Neural progenitor cell (in vitro differentiated cells): ENCODE measurements at regions not wholly inside any gene's neighbourhood (a gene's known extent, or its start where the extent isn't known, plus 50 kb on each side); places are given as distances from the start of the nearest gene placed in this dataset.
A peak's percentile ranks its signal among the peaks of the same experiment; 100 is the strongest.

Experiments used
- DNase-seq: peaks from one replicate; pipeline ENCODE4 v3.0.0-alpha.2; 2016; ENCODE audit warnings: low spot score
- H2AFZ ChIP-seq: fragments of 200-600 bp; sonication (generic); replicated peaks from 2 replicates; pipeline ENCODE4 v1.6.1; 2016; ENCODE audit warnings: antibody characterized with exemption
- H3F3A ChIP-seq: fragments of 200-600 bp; sonication (generic); 2 replicates; pipeline ENCODE4 v1.6.1; 2016; ENCODE audit warnings: antibody characterized with exemption, low read depth
- H3K27ac ChIP-seq: fragments of 200-600 bp; sonication (generic); 2 replicates; pipeline ENCODE4 v1.5.1; 2016; ENCODE audit warnings: mild to moderate bottlenecking
- H3K27me3 ChIP-seq: fragments of 200-600 bp; sonication (generic); 2 replicates; pipeline ENCODE4 v1.6.1; 2016; ENCODE audit warnings: mild to moderate bottlenecking, moderate library complexity
- H3K36me3 ChIP-seq: fragments of 200-600 bp; sonication (generic); 2 replicates; pipeline ENCODE4 v1.5.1; 2016
- H3K4me1 ChIP-seq: fragments of 200-600 bp; sonication (generic); 2 replicates; pipeline ENCODE4 v1.6.1; 2016; ENCODE audit warnings: mixed run types
- H3K4me2 ChIP-seq: fragments of 200-600 bp; sonication (generic); 2 replicates; pipeline ENCODE4 v1.6.1; 2016
- H3K4me3 ChIP-seq: fragments of 200-600 bp; sonication (generic); 2 replicates; pipeline ENCODE4 v1.5.1; 2016
- H3K79me2 ChIP-seq: fragments of 200-600 bp; sonication (generic); 2 replicates; pipeline ENCODE4 v1.6.1; 2016; ENCODE audit warnings: low read depth
- H3K9ac ChIP-seq: fragments of 200-600 bp; sonication (generic); 2 replicates; pipeline ENCODE4 v1.6.1; 2016
- H3K9me3 ChIP-seq: fragments of 200-600 bp; sonication (generic); 2 replicates; pipeline ENCODE4 v1.5.1; 2016; ENCODE audit warnings: low read depth
- H4K20me1 ChIP-seq: fragments of 200-600 bp; sonication (generic); 2 replicates; pipeline ENCODE4 v1.6.1; 2016; ENCODE audit warnings: low read depth
- H3K27ac Mint-ChIP-seq: 3 replicates; pipeline ENCODE4 v1.8.0; 2021; ENCODE audit warnings: mixed read lengths
- H3K27me3 Mint-ChIP-seq: 2 replicates; pipeline ENCODE4 v1.8.0; 2022; ENCODE audit warnings: low read depth, mild to moderate bottlenecking, inconsistent platforms, moderate library complexity, mixed read lengths; ENCODE audit not compliant: insufficient read depth
- H3K36me3 Mint-ChIP-seq: 3 replicates; pipeline ENCODE4 v1.8.0; 2021; ENCODE audit warnings: mixed read lengths
- H3K4me1 Mint-ChIP-seq: 3 replicates; pipeline ENCODE4 v1.8.0; 2021; ENCODE audit warnings: mixed read lengths
- H3K4me3 Mint-ChIP-seq: 3 replicates; pipeline ENCODE4 v1.8.0; 2021; ENCODE audit warnings: mild to moderate bottlenecking, moderate library complexity, mixed read lengths
- H3K9me3 Mint-ChIP-seq: 3 replicates; pipeline ENCODE4 v1.8.0; 2020; ENCODE audit warnings: mixed read lengths
- EZH2 ChIP-seq: fragments of 200-600 bp; sonication (generic); IDR thresholded peaks from 2 replicates; pipeline ENCODE4 v1.6.1; 2017; ENCODE audit warnings: antibody characterized with exemption, mild to moderate bottlenecking, moderate library complexity
- EZH2phosphoT487 ChIP-seq: fragments of 200-600 bp; sonication (generic); IDR thresholded peaks from 2 replicates; pipeline ENCODE4 v1.6.1; 2017; ENCODE audit warnings: antibody characterized with exemption
- TF ChIP-seq, protein P1 (sequence below): fragments of 200-600 bp; sonication (generic); IDR thresholded peaks from 2 replicates; pipeline ENCODE4 v1.5.1; 2017; ENCODE audit warnings: antibody characterized with exemption, mild to moderate bottlenecking

DNA sequence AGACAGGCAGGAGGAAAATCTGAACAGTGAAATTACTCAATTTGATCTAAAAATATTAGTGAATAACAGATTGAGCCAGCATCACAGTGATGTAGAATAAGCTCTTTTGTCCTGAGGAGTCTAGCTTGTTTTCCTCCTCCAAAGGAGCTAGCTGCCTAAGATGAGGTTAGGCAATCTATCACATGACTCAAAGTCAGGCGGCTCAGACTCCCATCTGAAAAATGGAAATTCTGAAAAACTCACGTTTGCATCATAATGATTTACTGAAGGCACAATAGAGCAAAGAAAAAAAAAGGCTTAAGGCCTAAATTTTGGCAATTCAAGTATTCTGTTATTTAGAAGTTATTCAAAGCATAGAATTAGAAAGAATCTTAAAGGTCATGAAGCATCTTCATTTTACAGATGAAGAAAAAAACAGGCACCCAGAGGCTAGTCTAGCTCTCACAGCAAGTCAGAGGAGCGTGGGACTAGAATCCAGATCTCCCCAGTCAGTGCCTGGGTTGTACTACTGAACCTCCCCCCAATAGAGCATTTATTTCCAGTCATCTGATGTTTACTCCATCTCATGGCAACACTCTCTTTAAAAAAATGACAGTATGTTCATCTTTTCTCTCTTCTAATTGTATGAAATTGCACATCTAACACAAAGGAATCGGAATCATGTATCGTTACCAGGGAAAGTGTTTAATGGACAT lies 62.5 kb upstream of the ATF3 start:
- Histone ChIP-seq H3K27ac (no peak overlapping the region), H3K36me3 (no peaks in the 10 kb centered on the region), H3K4me3 (no peak overlapping the region), H3K9ac (no peak overlapping the region), H3K9me3 (no peaks in the 10 kb centered on the region), H3K4me1 (no peaks in the 10 kb centered on the region), H3K27me3 (no peaks in the 10 kb centered on the region), H3K79me2 (no peaks in the 10 kb centered on the region), H3K4me2 (no peak overlapping the region), H3F3A (no peaks in the 10 kb centered on the region), H4K20me1 (no peaks in the 10 kb centered on the region), H2AFZ (peak overlapping the region; percentile 74)
- TF ChIP-seq EZH2 (no peak), EZH2phosphoT487 (no peak)
- TF ChIP-seq, protein P1, sequence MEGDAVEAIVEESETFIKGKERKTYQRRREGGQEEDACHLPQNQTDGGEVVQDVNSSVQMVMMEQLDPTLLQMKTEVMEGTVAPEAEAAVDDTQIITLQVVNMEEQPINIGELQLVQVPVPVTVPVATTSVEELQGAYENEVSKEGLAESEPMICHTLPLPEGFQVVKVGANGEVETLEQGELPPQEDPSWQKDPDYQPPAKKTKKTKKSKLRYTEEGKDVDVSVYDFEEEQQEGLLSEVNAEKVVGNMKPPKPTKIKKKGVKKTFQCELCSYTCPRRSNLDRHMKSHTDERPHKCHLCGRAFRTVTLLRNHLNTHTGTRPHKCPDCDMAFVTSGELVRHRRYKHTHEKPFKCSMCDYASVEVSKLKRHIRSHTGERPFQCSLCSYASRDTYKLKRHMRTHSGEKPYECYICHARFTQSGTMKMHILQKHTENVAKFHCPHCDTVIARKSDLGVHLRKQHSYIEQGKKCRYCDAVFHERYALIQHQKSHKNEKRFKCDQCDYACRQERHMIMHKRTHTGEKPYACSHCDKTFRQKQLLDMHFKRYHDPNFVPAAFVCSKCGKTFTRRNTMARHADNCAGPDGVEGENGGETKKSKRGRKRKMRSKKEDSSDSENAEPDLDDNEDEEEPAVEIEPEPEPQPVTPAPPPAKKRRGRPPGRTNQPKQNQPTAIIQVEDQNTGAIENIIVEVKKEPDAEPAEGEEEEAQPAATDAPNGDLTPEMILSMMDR, result no peak
- peaks cover 7% of the 10 kb centered on the region for H3K4me1 Mint-ChIP-seq
- no peak for DNase-seq
- H3K36me3 Mint-ChIP-seq, result no peaks in the 10 kb centered on the region
- H3K9me3 Mint-ChIP-seq, result no peaks in the 10 kb centered on the region
- no peak overlapping the region for H3K27ac Mint-ChIP-seq
- H3K27me3 Mint-ChIP-seq, result peaks cover 9% of the 10 kb centered on the region
- no peak overlapping the region for H3K4me3 Mint-ChIP-seq

DNA sequence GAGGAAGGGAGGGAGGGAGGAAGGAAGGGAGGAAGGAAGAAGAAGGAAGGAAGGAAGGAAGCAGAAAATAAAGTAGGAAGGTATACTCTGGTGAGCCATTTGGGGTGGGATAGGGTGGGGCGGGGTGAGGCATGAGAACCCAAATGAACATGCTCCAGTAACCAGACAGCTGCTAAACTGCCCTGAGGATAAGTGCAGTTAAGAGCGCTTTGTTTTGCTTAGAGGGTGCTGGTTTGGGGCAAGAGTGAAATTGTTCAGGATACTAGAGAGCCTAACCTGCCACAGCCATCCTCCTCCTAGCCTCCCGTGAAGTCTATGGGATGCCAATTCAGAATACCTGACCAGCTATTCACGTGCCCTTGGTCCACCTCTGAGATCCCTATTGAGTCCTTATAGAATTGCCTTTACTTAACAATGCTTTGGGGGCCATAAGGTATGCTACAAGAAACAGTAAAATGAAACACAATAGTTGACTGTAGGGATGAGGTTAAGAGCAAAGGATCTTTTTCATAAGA lies 59.0 kb upstream of the ATF3 start:
- no peak overlapping the region for H3K4me3 Mint-ChIP-seq
- no peaks in the 10 kb centered on the region for H4K20me1 ChIP-seq
- DNase-seq, result no peak
- H3K27ac ChIP-seq, result no peak overlapping the region
- peaks cover 12% of the 10 kb centered on the region for H3K27me3 Mint-ChIP-seq
- TF ChIP-seq, protein P1, result no peak
- TF ChIP-seq EZH2, result no peak
- TF ChIP-seq EZH2phosphoT487, result no peak
- H3K4me1 Mint-ChIP-seq, result peaks cover 7% of the 10 kb centered on the region
- no peaks in the 10 kb centered on the region for H3K27me3 ChIP-seq
- H3K36me3 Mint-ChIP-seq, result no peaks in the 10 kb centered on the region
- H3K27ac Mint-ChIP-seq, result no peak overlapping the region
- no peak overlapping the region for H3K4me2 ChIP-seq
- no peaks in the 10 kb centered on the region for H3F3A ChIP-seq
- no peaks in the 10 kb centered on the region for H3K79me2 ChIP-seq
- no peaks in the 10 kb centered on the region for H3K36me3 ChIP-seq
- no peaks in the 10 kb centered on the region for H3K9me3 ChIP-seq
- no peak overlapping the region for H2AFZ ChIP-seq
- no peaks in the 10 kb centered on the region for H3K4me1 ChIP-seq
- no peak overlapping the region for H3K4me3 ChIP-seq
- H3K9me3 Mint-ChIP-seq, result no peaks in the 10 kb centered on the region
- H3K9ac ChIP-seq, result no peak overlapping the region

DNA sequence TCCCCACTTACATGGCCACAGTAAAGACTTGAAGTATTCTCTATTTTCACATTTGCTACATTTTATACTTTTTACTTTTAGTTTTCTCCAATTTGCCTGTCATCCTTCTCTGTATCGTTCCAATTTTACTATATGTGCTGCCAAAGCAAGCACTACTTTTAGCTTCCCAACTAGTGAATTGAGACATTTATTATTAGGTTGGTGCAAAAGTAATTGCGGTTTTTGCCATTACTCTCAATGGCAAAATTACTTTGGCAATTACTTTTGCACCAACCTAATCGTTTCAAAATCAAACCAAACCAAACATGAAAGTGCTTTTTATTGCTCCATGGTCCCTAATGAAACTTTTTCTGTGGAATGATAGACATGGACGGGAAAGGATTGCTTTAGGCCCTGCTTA lies 56.6 kb upstream of the ATF3 start:
- no peak overlapping the region for H3K27ac Mint-ChIP-seq
- DNase-seq, result no peak

More for the DNA sequence above, 56.6 kb upstream of the ATF3 start:
- Histone ChIP-seq H3K4me3 (no peak overlapping the region), H3K79me2 (no peaks in the 10 kb centered on the region), H3K27ac (no peak overlapping the region), H2AFZ (no peak overlapping the region), H3K4me2 (no peak overlapping the region), H3K36me3 (no peaks in the 10 kb centered on the region), H3K9ac (no peak overlapping the region), H3K4me1 (no peaks in the 10 kb centered on the region), H3F3A (no peaks in the 10 kb centered on the region), H3K9me3 (no peaks in the 10 kb centered on the region), H3K27me3 (peaks cover 21% of the 10 kb centered on the region), H4K20me1 (no peaks in the 10 kb centered on the region)
- no peak for TF ChIP-seq EZH2phosphoT487
- TF ChIP-seq, protein P1, result no peak
- TF ChIP-seq EZH2, result no peak
- H3K36me3 Mint-ChIP-seq, result peaks cover 2% of the 10 kb centered on the region
- H3K4me1 Mint-ChIP-seq, result peaks cover 6% of the 10 kb centered on the region
- peaks cover 2% of the 10 kb centered on the region for H3K9me3 Mint-ChIP-seq
- H3K4me3 Mint-ChIP-seq, result no peak overlapping the region
- H3K27me3 Mint-ChIP-seq, result peaks cover 8% of the 10 kb centered on the region
